ENCODE measurements at regions not wholly inside any gene's neighbourhood (a gene's known extent, or its start where the extent isn't known, plus 50 kb on each side); places are given as distances from the start of the nearest gene placed in this dataset.

DNA sequence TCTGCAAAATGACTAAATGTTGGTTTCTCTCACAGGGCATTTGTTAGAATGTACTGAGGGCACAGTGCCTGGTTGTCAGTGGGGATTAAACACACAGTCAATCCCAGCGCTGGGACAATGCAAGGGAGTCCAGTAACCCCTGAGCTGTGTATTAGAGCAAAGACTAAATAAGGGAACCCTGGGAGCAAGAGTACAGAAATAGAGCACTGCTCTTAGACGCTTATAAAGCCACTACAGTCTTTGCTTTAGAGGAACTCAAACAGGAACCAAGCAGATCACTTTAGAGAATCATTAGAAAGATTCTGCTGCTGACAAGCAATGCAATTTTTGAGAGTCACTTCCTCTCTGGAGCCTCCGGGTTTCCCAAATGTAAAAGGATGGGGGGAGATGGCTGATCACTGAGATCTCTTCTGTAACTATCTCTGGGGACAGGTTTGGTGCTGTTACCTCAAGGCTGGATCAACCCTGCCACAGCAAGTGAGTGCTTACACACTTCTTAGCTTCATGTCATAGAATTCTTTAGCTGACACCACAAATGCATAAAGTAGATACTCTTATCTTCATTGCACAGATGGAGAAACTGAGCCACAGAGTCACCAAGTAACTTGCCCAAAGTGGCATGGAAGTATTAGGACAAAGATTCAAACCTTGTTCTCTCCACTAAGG is 137.8 kb upstream of the CPEB2 start:
- TF ChIP-seq, protein P1, sequence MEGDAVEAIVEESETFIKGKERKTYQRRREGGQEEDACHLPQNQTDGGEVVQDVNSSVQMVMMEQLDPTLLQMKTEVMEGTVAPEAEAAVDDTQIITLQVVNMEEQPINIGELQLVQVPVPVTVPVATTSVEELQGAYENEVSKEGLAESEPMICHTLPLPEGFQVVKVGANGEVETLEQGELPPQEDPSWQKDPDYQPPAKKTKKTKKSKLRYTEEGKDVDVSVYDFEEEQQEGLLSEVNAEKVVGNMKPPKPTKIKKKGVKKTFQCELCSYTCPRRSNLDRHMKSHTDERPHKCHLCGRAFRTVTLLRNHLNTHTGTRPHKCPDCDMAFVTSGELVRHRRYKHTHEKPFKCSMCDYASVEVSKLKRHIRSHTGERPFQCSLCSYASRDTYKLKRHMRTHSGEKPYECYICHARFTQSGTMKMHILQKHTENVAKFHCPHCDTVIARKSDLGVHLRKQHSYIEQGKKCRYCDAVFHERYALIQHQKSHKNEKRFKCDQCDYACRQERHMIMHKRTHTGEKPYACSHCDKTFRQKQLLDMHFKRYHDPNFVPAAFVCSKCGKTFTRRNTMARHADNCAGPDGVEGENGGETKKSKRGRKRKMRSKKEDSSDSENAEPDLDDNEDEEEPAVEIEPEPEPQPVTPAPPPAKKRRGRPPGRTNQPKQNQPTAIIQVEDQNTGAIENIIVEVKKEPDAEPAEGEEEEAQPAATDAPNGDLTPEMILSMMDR (IDR thresholded peaks at IDR 0.05; ENCODE audit: borderline replicate concordance, control extremely low read depth, extremely low read depth, insufficient read depth, missing control alignments): no peak
- in situ Hi-C loops (cut with MboI; ENCODE audit: low sequenced_read_pairs, unreplicated experiment): no loop called here
- DNase-seq (ENCODE audit: low spot score): no peak

DNA sequence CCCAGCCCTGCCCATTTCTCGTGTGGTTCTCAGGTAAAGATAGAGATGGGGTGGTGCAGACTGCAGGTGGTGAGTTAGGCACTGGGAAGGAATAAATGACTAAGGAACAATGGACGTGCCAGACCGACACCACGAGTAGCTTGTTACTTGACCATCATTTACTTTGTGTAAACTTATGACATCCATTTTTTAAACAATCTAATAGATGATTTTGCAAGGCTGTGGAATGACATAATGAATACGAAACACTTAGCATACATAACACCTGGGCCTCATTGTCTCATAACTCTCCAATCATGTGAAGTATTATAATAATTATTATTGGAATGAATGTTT is 137.3 kb upstream of the CPEB2 start:
- TF ChIP-seq, protein P1 (IDR thresholded peaks at IDR 0.05; ENCODE audit: borderline replicate concordance, control extremely low read depth, extremely low read depth, insufficient read depth, missing control alignments): no peak
- in situ Hi-C loops (cut with MboI; ENCODE audit: low sequenced_read_pairs, unreplicated experiment): no loop called here
- no peak for DNase-seq (ENCODE audit: low spot score)

DNA sequence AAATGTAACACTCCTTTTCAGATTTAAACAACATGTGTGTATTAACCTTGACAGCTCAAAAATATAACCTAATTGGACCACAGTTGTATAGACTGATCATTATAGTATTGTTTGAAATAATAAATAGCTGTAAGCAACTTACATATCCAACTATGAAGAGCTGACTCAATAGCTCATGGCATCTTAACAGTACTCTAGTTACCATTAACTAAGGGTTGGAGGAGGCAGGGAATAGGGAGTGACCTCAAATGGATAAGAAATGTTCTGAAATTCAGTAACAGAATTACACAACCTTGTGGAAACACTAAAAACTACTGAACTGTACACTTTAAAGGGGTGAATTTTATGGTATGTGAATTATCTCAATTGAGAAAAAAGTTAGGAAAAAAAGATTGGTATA is 136.5 kb upstream of the CPEB2 start:
- TF ChIP-seq, protein P1 (IDR thresholded peaks at IDR 0.05; ENCODE audit: borderline replicate concordance, control extremely low read depth, extremely low read depth, insufficient read depth, missing control alignments): no peak
- in situ Hi-C loops (cut with MboI; ENCODE audit: low sequenced_read_pairs, unreplicated experiment): no loop called here
- no peak for DNase-seq (ENCODE audit: low spot score)

DNA sequence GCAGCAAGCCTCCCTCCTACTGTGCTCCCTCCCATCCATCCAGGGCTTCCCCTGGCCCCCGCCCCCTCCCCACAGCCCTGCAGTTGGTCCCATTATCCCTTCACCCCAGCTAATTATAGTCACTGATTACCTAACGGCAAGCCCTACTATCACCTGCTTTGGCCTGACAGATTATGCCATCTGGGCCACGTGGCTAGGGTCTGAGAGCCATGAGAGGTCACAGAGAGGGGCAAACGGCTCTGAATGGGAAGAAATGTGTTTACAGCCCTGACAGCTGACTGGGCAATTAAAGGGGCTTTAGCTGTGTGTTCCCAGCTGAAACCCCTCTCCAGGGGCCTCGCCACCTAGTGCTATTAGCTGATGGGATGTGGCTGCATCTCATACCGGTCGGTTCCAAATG is 134.4 kb upstream of the CPEB2 start:
- in situ Hi-C loops (cut with MboI; ENCODE audit: low sequenced_read_pairs, unreplicated experiment): no loop called here
- TF ChIP-seq, protein P1 (IDR thresholded peaks at IDR 0.05; ENCODE audit: borderline replicate concordance, control extremely low read depth, extremely low read depth, insufficient read depth, missing control alignments): no peak
- no peak for DNase-seq (ENCODE audit: low spot score)

DNA sequence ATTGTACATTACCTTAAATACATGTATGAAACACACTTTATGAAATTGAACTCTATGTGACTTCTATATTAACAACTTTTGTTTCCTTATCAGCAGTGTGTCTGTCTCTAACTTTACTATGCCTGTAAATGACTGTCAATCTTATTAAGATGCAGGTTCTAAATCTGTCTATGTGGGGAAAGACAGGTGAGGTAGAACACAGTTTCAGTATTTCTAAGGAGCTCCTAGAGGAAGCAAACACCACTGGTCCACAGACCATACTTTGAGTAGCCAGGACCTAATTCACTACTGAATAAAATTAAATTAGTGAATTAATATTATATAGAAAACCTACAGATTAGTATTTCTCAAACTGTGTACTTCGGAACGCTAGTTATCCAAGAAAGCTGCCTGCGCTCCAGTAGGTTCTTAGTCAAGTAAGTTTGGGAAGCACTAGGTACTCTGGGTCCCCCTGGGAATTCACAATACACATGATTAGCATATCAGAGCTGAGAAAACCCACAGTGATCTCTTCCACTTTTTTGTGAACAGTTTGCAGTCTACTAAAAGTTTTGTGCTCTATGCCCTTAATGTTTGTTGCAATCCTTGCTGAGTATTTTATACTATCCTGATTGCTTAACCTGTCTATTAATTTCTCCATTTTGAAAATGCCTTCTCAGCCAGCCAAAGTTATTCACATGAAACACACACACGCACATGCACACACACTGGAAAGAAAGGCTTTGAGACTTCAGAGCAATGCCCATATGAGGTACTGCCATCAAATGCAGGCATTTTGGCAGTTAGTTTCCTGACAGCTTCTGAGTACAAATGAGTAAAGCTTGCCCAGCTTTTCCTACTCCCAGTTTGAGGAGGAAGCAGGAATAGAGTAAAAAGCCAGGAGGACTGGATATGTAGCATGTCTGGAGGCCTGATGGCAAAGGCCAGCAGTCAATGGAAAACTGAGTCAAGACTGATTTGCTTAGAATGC is 133.6 kb upstream of the CPEB2 start:
- in situ Hi-C loops (cut with MboI; ENCODE audit: low sequenced_read_pairs, unreplicated experiment): no loop called here

DNA sequence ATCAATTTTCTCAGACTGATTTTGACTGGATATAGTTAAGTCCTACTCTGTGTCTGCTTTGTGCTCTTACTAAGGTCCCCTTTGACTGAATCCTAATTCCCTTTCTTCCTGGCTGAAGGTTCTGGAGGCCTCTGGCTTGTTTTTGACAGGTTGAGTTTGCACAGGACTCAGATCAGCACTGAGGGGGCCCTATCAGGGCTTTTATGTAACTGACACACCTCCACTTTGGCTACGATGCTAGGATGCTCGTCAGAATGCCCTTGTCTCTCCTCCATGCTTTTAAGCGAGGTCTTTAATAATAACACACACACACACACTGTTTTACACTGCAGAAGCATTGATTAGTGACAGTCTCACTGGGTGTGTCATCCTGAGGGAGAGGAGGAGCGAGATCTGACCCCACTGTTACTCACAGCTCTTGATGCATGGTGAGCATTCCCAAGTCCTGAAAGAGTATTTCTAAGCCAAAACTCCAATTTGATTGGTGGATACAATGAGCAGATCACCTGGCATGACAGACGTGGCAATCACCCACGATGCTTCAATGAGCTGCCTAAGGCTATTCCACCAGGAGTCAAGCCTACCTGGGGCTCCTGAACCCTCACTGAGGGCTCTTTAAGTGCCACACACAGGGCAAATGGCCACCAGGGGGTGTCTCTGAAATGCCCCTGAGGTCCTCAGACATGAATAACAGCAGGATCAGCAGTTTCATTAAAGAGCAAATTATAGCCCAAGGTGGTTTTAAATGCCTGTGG is 130.4 kb upstream of the CPEB2 start:
- in situ Hi-C loops (cut with MboI; ENCODE audit: low sequenced_read_pairs, unreplicated experiment): no loop called here
- no peak for DNase-seq (ENCODE audit: low spot score)
- TF ChIP-seq, protein P1 (IDR thresholded peaks at IDR 0.05; ENCODE audit: borderline replicate concordance, control extremely low read depth, extremely low read depth, insufficient read depth, missing control alignments): peak; percentile 26

More for the DNA sequence above, 133.6 kb upstream of the CPEB2 start:
- DNase-seq (ENCODE audit: low spot score): no peak
- TF ChIP-seq, protein P1 (IDR thresholded peaks at IDR 0.05; ENCODE audit: borderline replicate concordance, control extremely low read depth, extremely low read depth, insufficient read depth, missing control alignments): no peak
